GM23338 (cell line): ENCODE measurements at regions not wholly inside any gene's neighbourhood (a gene's known extent, or its start where the extent isn't known, plus 50 kb on each side); places are given as distances from the start of the nearest gene placed in this dataset.

Source experiments
- ATAC-seq: fragments of 200-7000 bp; cut with Tn5 transposase; 3 replicates; pipeline ENCODE4 v1.9.1; 2020
- DNase-seq: peaks from one replicate; pipeline ENCODE4 v3.0.0-alpha.2; 2015; ENCODE audit warnings: low spot score
- H2AFZ ChIP-seq: fragments of 200-600 bp; sonication (generic); 2 replicates; pipeline ENCODE4 v1.8.0; 2016; ENCODE audit warnings: antibody characterized with exemption, mild to moderate bottlenecking, moderate library complexity
- H3F3A ChIP-seq: fragments of 200-600 bp; sonication (generic); replicated peaks from 2 replicates; pipeline ENCODE4 v1.8.0; 2017; ENCODE audit warnings: antibody characterized with exemption, mixed run types, low read depth
- H3K27ac ChIP-seq: fragments of 200-600 bp; sonication (generic); 2 replicates; pipeline ENCODE4 v1.6.1; 2016; ENCODE audit warnings: low read depth
- H3K27me3 ChIP-seq: fragments of 200-600 bp; sonication (generic); 2 replicates; pipeline ENCODE4 v1.8.0; 2016; ENCODE audit warnings: mild to moderate bottlenecking, mixed run types, moderate library complexity; ENCODE audit not compliant: insufficient read depth
- H3K36me3 ChIP-seq: fragments of 200-600 bp; sonication (generic); 2 replicates; pipeline ENCODE4 v1.8.0; 2016; ENCODE audit warnings: mild to moderate bottlenecking; ENCODE audit not compliant: insufficient read depth
- H3K4me1 ChIP-seq: fragments of 200-600 bp; sonication (generic); 2 replicates; pipeline ENCODE4 v1.8.0; 2016; ENCODE audit warnings: mild to moderate bottlenecking, moderate library complexity; ENCODE audit not compliant: insufficient read depth
- H3K4me2 ChIP-seq: fragments of 200-600 bp; sonication (generic); 2 replicates; pipeline ENCODE4 v1.7.1; 2017; ENCODE audit warnings: mixed run types
- H3K4me3 ChIP-seq: fragments of 200-600 bp; sonication (generic); 2 replicates; pipeline ENCODE4 v1.6.1; 2016; ENCODE audit warnings: mixed run types
- H3K79me2 ChIP-seq: fragments of 200-600 bp; sonication (generic); replicated peaks from 2 replicates; pipeline ENCODE4 v1.8.0; 2017; ENCODE audit warnings: mild to moderate bottlenecking; ENCODE audit not compliant: insufficient read depth
- H3K9me2 ChIP-seq: fragments of 200-600 bp; sonication (generic); 2 replicates; pipeline ENCODE4 v1.8.0; 2017; ENCODE audit not compliant: insufficient read depth
- H4K20me1 ChIP-seq: fragments of 200-600 bp; sonication (generic); replicated peaks from 2 replicates; pipeline ENCODE4 v1.8.0; 2017; ENCODE audit warnings: mild to moderate bottlenecking; ENCODE audit not compliant: insufficient read depth
- H3K27ac Mint-ChIP-seq: 2 replicates; pipeline ENCODE4 v1.8.0; 2020; ENCODE audit warnings: inconsistent platforms, mild to moderate bottlenecking, moderate library complexity, mixed read lengths
- H3K27me3 Mint-ChIP-seq: 3 replicates; pipeline ENCODE4 v1.8.0; 2022; ENCODE audit warnings: low read depth, mild to moderate bottlenecking, moderate library complexity, mixed read lengths, inconsistent platforms; ENCODE audit not compliant: insufficient read depth, poor library complexity
- H3K36me3 Mint-ChIP-seq: 3 replicates; pipeline ENCODE4 v1.8.0; 2021; ENCODE audit warnings: low read depth, mild to moderate bottlenecking, inconsistent platforms, moderate library complexity, mixed read lengths
- H3K4me1 Mint-ChIP-seq: 3 replicates; pipeline ENCODE4 v1.8.0; 2020; ENCODE audit warnings: mild to moderate bottlenecking, inconsistent platforms, mixed read lengths
- H3K4me3 Mint-ChIP-seq: 3 replicates; pipeline ENCODE4 v1.8.0; 2021; ENCODE audit warnings: moderate library complexity, mild to moderate bottlenecking, inconsistent platforms, mixed read lengths
- H3K9me3 Mint-ChIP-seq: 3 replicates; pipeline ENCODE4 v1.8.0; 2020; ENCODE audit warnings: moderate library complexity, mild to moderate bottlenecking, inconsistent platforms, mixed read lengths
- EZH2phosphoT487 ChIP-seq: fragments of 200-600 bp; sonication (generic); IDR thresholded peaks from one replicate; pipeline ENCODE4 v1.8.1; 2018; ENCODE audit warnings: antibody characterized with exemption; ENCODE audit not compliant: unreplicated experiment
- JUNB ChIP-seq: IDR thresholded peaks from one replicate; pipeline ENCODE4 v1.6.1; 2016; ENCODE audit warnings: antibody characterized with exemption; ENCODE audit not compliant: unreplicated experiment
- NANOG ChIP-seq: IDR thresholded peaks from 2 replicates; pipeline ENCODE4 v1.6.1; 2016; ENCODE audit warnings: antibody characterized with exemption, borderline replicate concordance
- ZNF114 ChIP-seq: fragments of 250-450 bp; sonication (Bioruptor Pico); IDR thresholded peaks from 2 replicates; pipeline ENCODE4 v1.5.0; 2020; ENCODE audit warnings: mild to moderate bottlenecking, moderate library complexity
- ZNF462 ChIP-seq: fragments of 250-450 bp; sonication (Bioruptor Pico); IDR thresholded peaks from 2 replicates; pipeline ENCODE4 v1.5.0; 2020; ENCODE audit warnings: mild to moderate bottlenecking, moderate library complexity
- TF ChIP-seq, protein P1 (sequence below), 2 experiments: fragments of 200-600 bp in 1 of 2; sonication (generic) in 1 of 2; conservative IDR thresholded peaks; 2 replicates each; pipeline versions ENCODE4 v1.5.1 to v1.6.1; 2016 to 2017; ENCODE audit warnings: antibody characterized with exemption in 2 of 2, low read depth in 2 of 2, mild to moderate bottlenecking in 2 of 2, moderate library complexity in 1 of 2

- Mint-ChIP-seq H3K4me3 (no peak overlapping the region), H3K9me3 (no peaks in the 10 kb centered on the region; the same call in 2 of the 3 replicates), H3K4me1 (peaks cover 10% of the 10 kb centered on the region), H3K27me3 (peaks cover 3% of the 10 kb centered on the region), H3K27ac (no peak overlapping the region), H3K36me3 (no peaks in the 10 kb centered on the region; the same call in 2 of the 3 replicates)
- Histone ChIP-seq H3K36me3 (no peaks in the 10 kb centered on the region), H3F3A (no peaks in the 10 kb centered on the region), H3K9me2 (peaks cover 3% of the 10 kb centered on the region; the same call in 1 of the 2 replicates), H3K4me1 (no peaks in the 10 kb centered on the region), H3K27me3 (no peaks in the 10 kb centered on the region), H4K20me1 (no peaks in the 10 kb centered on the region), H3K4me3 (no peak overlapping the region), H2AFZ (no peak overlapping the region), H3K79me2 (no peaks in the 10 kb centered on the region), H3K27ac (no peak overlapping the region), H3K4me2 (no peak overlapping the region)
- DNase-seq (no peak), ATAC-seq (no peak)
- no peak for TF ChIP-seq JUNB
- no peak for TF ChIP-seq ZNF114 (CRISPR knock-in tag)
- TF ChIP-seq ZNF462 (CRISPR knock-in tag): no peak
- TF ChIP-seq, protein P1, sequence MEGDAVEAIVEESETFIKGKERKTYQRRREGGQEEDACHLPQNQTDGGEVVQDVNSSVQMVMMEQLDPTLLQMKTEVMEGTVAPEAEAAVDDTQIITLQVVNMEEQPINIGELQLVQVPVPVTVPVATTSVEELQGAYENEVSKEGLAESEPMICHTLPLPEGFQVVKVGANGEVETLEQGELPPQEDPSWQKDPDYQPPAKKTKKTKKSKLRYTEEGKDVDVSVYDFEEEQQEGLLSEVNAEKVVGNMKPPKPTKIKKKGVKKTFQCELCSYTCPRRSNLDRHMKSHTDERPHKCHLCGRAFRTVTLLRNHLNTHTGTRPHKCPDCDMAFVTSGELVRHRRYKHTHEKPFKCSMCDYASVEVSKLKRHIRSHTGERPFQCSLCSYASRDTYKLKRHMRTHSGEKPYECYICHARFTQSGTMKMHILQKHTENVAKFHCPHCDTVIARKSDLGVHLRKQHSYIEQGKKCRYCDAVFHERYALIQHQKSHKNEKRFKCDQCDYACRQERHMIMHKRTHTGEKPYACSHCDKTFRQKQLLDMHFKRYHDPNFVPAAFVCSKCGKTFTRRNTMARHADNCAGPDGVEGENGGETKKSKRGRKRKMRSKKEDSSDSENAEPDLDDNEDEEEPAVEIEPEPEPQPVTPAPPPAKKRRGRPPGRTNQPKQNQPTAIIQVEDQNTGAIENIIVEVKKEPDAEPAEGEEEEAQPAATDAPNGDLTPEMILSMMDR (conservative IDR thresholded peaks at IDR 0.05; ENCODE audit: low read depth in 2 of 2): no peak
- TF ChIP-seq EZH2phosphoT487: no peak
- no peak for TF ChIP-seq NANOG
Measured at GRCh38 chr2:493228-493627, 184.0 kb downstream of the TMEM18 start.
